Body of pancreas (tissue), 4 donors: ENCODE measurements at regions not wholly inside any gene's neighbourhood (a gene's known extent, or its start where the extent isn't known, plus 50 kb on each side); places are given as distances from the start of the nearest gene placed in this dataset.

Experiments used
- POLR2A ChIP-seq, 3 donors: fragments of 450-650 bp; IDR thresholded peaks; one replicate each; pipeline ENCODE4 v1.6.1; 2016; ENCODE audit warnings: antibody characterized with exemption in 3 of 3, mild to moderate bottlenecking in 2 of 3
- TF ChIP-seq, protein P1 (sequence below), 7 experiments: fragments of 450-650 bp in 4 of 7; fragments of 200-600 bp in 3 of 7; sonication (generic) in 3 of 7; IDR thresholded peaks; one replicate each; pipeline ENCODE4 v1.5.1; 2016 to 2019; ENCODE audit warnings: antibody characterized with exemption in 7 of 7

DNA sequence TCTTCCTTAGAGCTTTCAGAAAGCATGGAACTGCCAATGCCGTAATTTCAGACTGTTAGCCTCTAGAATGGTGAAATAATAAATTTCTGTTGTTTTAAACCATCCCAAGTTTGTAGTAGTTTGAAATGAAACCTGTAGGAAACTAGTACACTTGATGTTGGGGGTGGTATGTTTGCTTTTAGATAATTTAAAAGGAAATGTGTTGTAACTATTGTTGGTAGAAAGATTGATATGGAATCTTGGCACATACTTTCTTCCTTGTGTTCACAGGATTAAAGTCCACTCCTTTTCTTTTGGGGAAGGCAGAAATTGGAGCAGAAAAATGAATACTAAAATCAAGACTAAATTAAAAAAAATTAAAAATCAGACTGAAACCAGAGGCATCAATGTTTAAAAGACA is 66.0 kb upstream of the ARRDC3 start:
- TF ChIP-seq, protein P1, sequence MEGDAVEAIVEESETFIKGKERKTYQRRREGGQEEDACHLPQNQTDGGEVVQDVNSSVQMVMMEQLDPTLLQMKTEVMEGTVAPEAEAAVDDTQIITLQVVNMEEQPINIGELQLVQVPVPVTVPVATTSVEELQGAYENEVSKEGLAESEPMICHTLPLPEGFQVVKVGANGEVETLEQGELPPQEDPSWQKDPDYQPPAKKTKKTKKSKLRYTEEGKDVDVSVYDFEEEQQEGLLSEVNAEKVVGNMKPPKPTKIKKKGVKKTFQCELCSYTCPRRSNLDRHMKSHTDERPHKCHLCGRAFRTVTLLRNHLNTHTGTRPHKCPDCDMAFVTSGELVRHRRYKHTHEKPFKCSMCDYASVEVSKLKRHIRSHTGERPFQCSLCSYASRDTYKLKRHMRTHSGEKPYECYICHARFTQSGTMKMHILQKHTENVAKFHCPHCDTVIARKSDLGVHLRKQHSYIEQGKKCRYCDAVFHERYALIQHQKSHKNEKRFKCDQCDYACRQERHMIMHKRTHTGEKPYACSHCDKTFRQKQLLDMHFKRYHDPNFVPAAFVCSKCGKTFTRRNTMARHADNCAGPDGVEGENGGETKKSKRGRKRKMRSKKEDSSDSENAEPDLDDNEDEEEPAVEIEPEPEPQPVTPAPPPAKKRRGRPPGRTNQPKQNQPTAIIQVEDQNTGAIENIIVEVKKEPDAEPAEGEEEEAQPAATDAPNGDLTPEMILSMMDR (IDR thresholded peaks at IDR 0.05) = peak in 1 of 7 experiments; percentile 3
- no peak for TF ChIP-seq POLR2A (IDR thresholded peaks at IDR 0.05)
